Endothelial cell (in vitro differentiated cells): ENCODE measurements at regions not wholly inside any gene's neighbourhood (a gene's known extent, or its start where the extent isn't known, plus 50 kb on each side); places are given as distances from the start of the nearest gene placed in this dataset.

Experiments
- DNase-seq: peaks from one replicate; pipeline ENCODE4 v3.0.0; 2021; ENCODE audit warnings: low spot score
- H3K27ac Mint-ChIP-seq: one replicate; pipeline ENCODE4 v1.8.0; 2021; ENCODE audit warnings: mixed read lengths, inconsistent platforms; ENCODE audit not compliant: unreplicated experiment
- H3K27me3 Mint-ChIP-seq: one replicate; pipeline ENCODE4 v1.8.0; 2021; ENCODE audit warnings: mild to moderate bottlenecking, moderate library complexity, mixed read lengths, inconsistent platforms; ENCODE audit not compliant: unreplicated experiment
- H3K36me3 Mint-ChIP-seq: one replicate; pipeline ENCODE4 v1.8.0; 2021; ENCODE audit warnings: mild to moderate bottlenecking, low read depth, mixed read lengths, inconsistent platforms; ENCODE audit not compliant: unreplicated experiment
- H3K4me1 Mint-ChIP-seq: one replicate; pipeline ENCODE4 v1.8.0; 2021; ENCODE audit warnings: mild to moderate bottlenecking, mixed read lengths, inconsistent platforms; ENCODE audit not compliant: unreplicated experiment
- H3K4me3 Mint-ChIP-seq: one replicate; pipeline ENCODE4 v1.8.0; 2021; ENCODE audit warnings: mild to moderate bottlenecking, mixed read lengths, inconsistent platforms; ENCODE audit not compliant: unreplicated experiment
- H3K9me3 Mint-ChIP-seq: one replicate; pipeline ENCODE4 v1.8.0; 2021; ENCODE audit warnings: mixed read lengths, inconsistent platforms; ENCODE audit not compliant: unreplicated experiment
- CTCF ChIP-seq: fragments of 200-600 bp; sonication (generic); IDR thresholded peaks from one replicate; pipeline ENCODE4 v1.5.0; 2021; ENCODE audit warnings: antibody characterized with exemption; ENCODE audit not compliant: unreplicated experiment

- peaks cover 2% of the 10 kb centered on the region for H3K27me3 Mint-ChIP-seq
- no peaks in the 10 kb centered on the region for H3K4me1 Mint-ChIP-seq
- peaks cover 3% of the 10 kb centered on the region for H3K36me3 Mint-ChIP-seq
- H3K9me3 Mint-ChIP-seq, result peaks cover 27% of the 10 kb centered on the region
- DNase-seq, result no peak
- no peak overlapping the region for H3K27ac Mint-ChIP-seq
- no peak for TF ChIP-seq CTCF
- H3K4me3 Mint-ChIP-seq, result no peak overlapping the region
Observed at GRCh38 chr12:126998031-126998430, 1268.9 kb upstream of the TMEM132C start.

- H3K27ac Mint-ChIP-seq, result no peak overlapping the region
- no peak overlapping the region for H3K4me3 Mint-ChIP-seq
- H3K36me3 Mint-ChIP-seq, result peaks cover under 1% of the 10 kb centered on the region
Observed at GRCh38 chr12:126998747-126999285, 1268.2 kb upstream of the TMEM132C start.

GRCh38 chr12:126999352-126999751, 1267.6 kb upstream of the TMEM132C start:
- no peak for TF ChIP-seq CTCF
- peaks cover 2% of the 10 kb centered on the region for H3K27me3 Mint-ChIP-seq
- no peak for DNase-seq
- no peak overlapping the region for H3K4me3 Mint-ChIP-seq
- no peaks in the 10 kb centered on the region for H3K4me1 Mint-ChIP-seq
- no peak overlapping the region for H3K27ac Mint-ChIP-seq
- H3K9me3 Mint-ChIP-seq, result peaks cover 21% of the 10 kb centered on the region
- no peaks in the 10 kb centered on the region for H3K36me3 Mint-ChIP-seq

More at GRCh38 chr12:126998747-126999285, 1268.2 kb upstream of the TMEM132C start:
- no peak for DNase-seq
- no peaks in the 10 kb centered on the region for H3K4me1 Mint-ChIP-seq
- peaks cover 23% of the 10 kb centered on the region for H3K9me3 Mint-ChIP-seq
- no peak for TF ChIP-seq CTCF
- peaks cover 2% of the 10 kb centered on the region for H3K27me3 Mint-ChIP-seq

GRCh38 chr12:127005406-127005805, 1261.6 kb upstream of the TMEM132C start:
- no peak for DNase-seq
- H3K27me3 Mint-ChIP-seq, result peaks cover 4% of the 10 kb centered on the region
- no peak overlapping the region for H3K27ac Mint-ChIP-seq
- no peaks in the 10 kb centered on the region for H3K36me3 Mint-ChIP-seq
- peaks cover 22% of the 10 kb centered on the region for H3K9me3 Mint-ChIP-seq
- no peak overlapping the region for H3K4me3 Mint-ChIP-seq
- no peaks in the 10 kb centered on the region for H3K4me1 Mint-ChIP-seq
- TF ChIP-seq CTCF, result no peak

GRCh38 chr12:127006972-127007371, 1260.0 kb upstream of the TMEM132C start:
- DNase-seq, result no peak
- Mint-ChIP-seq H3K4me3 (no peak overlapping the region), H3K4me1 (no peaks in the 10 kb centered on the region), H3K27ac (no peak overlapping the region), H3K9me3 (peaks cover 24% of the 10 kb centered on the region), H3K27me3 (peaks cover 3% of the 10 kb centered on the region), H3K36me3 (peaks cover 4% of the 10 kb centered on the region)
- TF ChIP-seq CTCF, result no peak
